ENCODE measurements at regions not wholly inside any gene's neighbourhood (a gene's known extent, or its start where the extent isn't known, plus 50 kb on each side); places are given as distances from the start of the nearest gene placed in this dataset.

- BruUV-seq (replicated peaks) = no TSS peak
- ChIA-PET CTCF (ENCODE audit: low intra/inter-chr PET ratio, low total read pairs) (no interaction called here), POLR2A (no interaction called here)
- Histone ChIP-seq H3K27ac (ENCODE audit: extremely low read length, insufficient read depth, low read length) (no peak overlapping the region), H3K4me2 (ENCODE audit: low read depth, low read length) (no peak overlapping the region), H3K27me3 (ENCODE audit: control insufficient read depth in 1 of 2, insufficient read depth in 2 of 2, low read length in 2 of 2) (no peaks in the 10 kb centered on the region), H3K4me3 (replicated peaks in 1 of 3; ENCODE audit: insufficient read depth in 1 of 3, low read depth in 2 of 3, low read length in 3 of 3) (no peak overlapping the region), H3K9ac (ENCODE audit: insufficient read depth, low read depth, low read length) (no peak overlapping the region), H3K9me3 (ENCODE audit: low read length) (no peaks in the 10 kb centered on the region), H3K79me2 (ENCODE audit: insufficient read depth, low read length) (no peaks in the 10 kb centered on the region), H2AFZ (ENCODE audit: low read length) (no peak overlapping the region), H3K4me1 (ENCODE audit: insufficient read depth, low read length) (no peaks in the 10 kb centered on the region), H3K36me3 (replicated peaks in 1 of 2; ENCODE audit: control insufficient read depth in 1 of 2, insufficient read depth in 2 of 2, low read length in 2 of 2) (no peaks in the 10 kb centered on the region), H4K20me1 (ENCODE audit: insufficient read depth, low read length) (no peaks in the 10 kb centered on the region)
- DNase-seq (ENCODE audit: low spot score) (no peak), ATAC-seq (no peak), FAIRE-seq (no peak)
- 0% methylated on average over 3 of the region's 3 CpGs for WGBS (ENCODE audit: low lambda C conversion rate)
- in situ Hi-C loops (cut with HindIII; ENCODE audit: extremely low pct_ligation_motif_present, low pct_unique_long_range_greater_than_20kb) (no loop called here), intact Hi-C loops (cut with micrococcal nuclease; ENCODE audit: unreplicated experiment) (no loop called here)
- TF ChIP-seq CREB1 (IDR thresholded peaks at IDR 0.05) (peak; percentile 23; the same call in 1 of the 2 replicates), CREB1 (CRISPR knock-in tag; IDR thresholded peaks at IDR 0.05) (no peak), ZBTB38 (CRISPR knock-in tag; IDR thresholded peaks at IDR 0.05) (no peak), SOX6 (IDR thresholded peaks at IDR 0.05) (no peak), SOX6 (CRISPR knock-in tag; IDR thresholded peaks at IDR 0.05) (no peak)
These were observed 318.9 kb downstream of the ZNF326 start for GRCh38 chr1:90313778-90314177.

GRCh38 chr1:90309806-90310205 lies 314.9 kb downstream of the ZNF326 start:
- POLR2A ChIA-PET = no interaction called here
- CTCF ChIA-PET (ENCODE audit: low intra/inter-chr PET ratio, low total read pairs) = no interaction called here
- Histone ChIP-seq H3K4me3 (replicated peaks in 1 of 3; ENCODE audit: insufficient read depth in 1 of 3, low read depth in 2 of 3, low read length in 3 of 3) (no peak overlapping the region), H4K20me1 (ENCODE audit: insufficient read depth, low read length) (no peaks in the 10 kb centered on the region), H3K9me3 (ENCODE audit: low read length) (no peaks in the 10 kb centered on the region), H3K79me2 (ENCODE audit: insufficient read depth, low read length) (no peaks in the 10 kb centered on the region), H3K27me3 (ENCODE audit: control insufficient read depth in 1 of 2, insufficient read depth in 2 of 2, low read length in 2 of 2) (no peaks in the 10 kb centered on the region), H3K27ac (ENCODE audit: extremely low read length, insufficient read depth, low read length) (no peak overlapping the region), H2AFZ (ENCODE audit: low read length) (no peak overlapping the region), H3K36me3 (replicated peaks in 1 of 2; ENCODE audit: control insufficient read depth in 1 of 2, insufficient read depth in 2 of 2, low read length in 2 of 2) (no peaks in the 10 kb centered on the region), H3K4me2 (ENCODE audit: low read depth, low read length) (no peak overlapping the region), H3K4me1 (ENCODE audit: insufficient read depth, low read length) (no peaks in the 10 kb centered on the region), H3K9ac (ENCODE audit: insufficient read depth, low read depth, low read length) (no peak overlapping the region)
- no TSS peak for BruUV-seq (replicated peaks)
- 31% methylated on average over 5 of the region's 5 CpGs for WGBS (ENCODE audit: low lambda C conversion rate)
- no peak for DNase-seq (ENCODE audit: low spot score)
- intact Hi-C loops (cut with micrococcal nuclease; ENCODE audit: unreplicated experiment) (no loop called here), in situ Hi-C loops (cut with HindIII; ENCODE audit: extremely low pct_ligation_motif_present, low pct_unique_long_range_greater_than_20kb) (no loop called here)
- FAIRE-seq = no peak
- no peak for ATAC-seq
- TF ChIP-seq MXI1 (IDR thresholded peaks at IDR 0.05; ENCODE audit: borderline replicate concordance, low read depth, low read length) (no peak), KDM2A (CRISPR knock-in tag; IDR thresholded peaks at IDR 0.05; ENCODE audit: borderline replicate concordance, low read depth) (no peak), ZNF101 (CRISPR knock-in tag; IDR thresholded peaks at IDR 0.05; ENCODE audit: borderline replicate concordance, low read depth) (no peak), ZNF83 (CRISPR knock-in tag; IDR thresholded peaks at IDR 0.05; ENCODE audit: borderline replicate concordance) (no peak), TARDBP (CRISPR knock-in tag; IDR thresholded peaks at IDR 0.05) (no peak), ZNF281 (CRISPR knock-in tag; IDR thresholded peaks at IDR 0.05; ENCODE audit: borderline replicate concordance) (no peak), SNAI1 (CRISPR knock-in tag; IDR thresholded peaks at IDR 0.05; ENCODE audit: borderline replicate concordance) (no peak), HHEX (CRISPR knock-in tag; IDR thresholded peaks at IDR 0.05) (no peak), BCL3 (CRISPR knock-in tag; IDR thresholded peaks at IDR 0.05) (no peak), LCORL (IDR thresholded peaks at IDR 0.05) (no peak), LCORL (CRISPR knock-in tag; IDR thresholded peaks at IDR 0.05) (no peak), ZBTB7A (CRISPR knock-in tag; IDR thresholded peaks at IDR 0.05) (no peak), HDAC6 (IDR thresholded peaks at IDR 0.05; ENCODE audit: low read depth, low read length) (no peak), FLYWCH1 (CRISPR knock-in tag; IDR thresholded peaks at IDR 0.05) (no peak)

All from HepG2 (cell line).